C4-2B (cell line): ENCODE measurements at regions not wholly inside any gene's neighbourhood (a gene's known extent, or its start where the extent isn't known, plus 50 kb on each side); places are given as distances from the start of the nearest gene placed in this dataset.

Source experiments
- CTCF ChIP-seq: fragments of 450-650 bp; conservative IDR thresholded peaks from 2 replicates; pipeline ENCODE4 v1.5.1; 2017; ENCODE audit warnings: mild to moderate bottlenecking
- ZFX ChIP-seq: fragments of 450-650 bp; IDR thresholded peaks from 2 replicates; pipeline ENCODE4 v1.6.1; 2017

GRCh38 chr18:56282234-56283104 is 355.9 kb downstream of the TXNL1 start:
- TF ChIP-seq CTCF, result no peak
- no peak for TF ChIP-seq ZFX
